ENCODE measurements at regions not wholly inside any gene's neighbourhood (a gene's known extent, or its start where the extent isn't known, plus 50 kb on each side); places are given as distances from the start of the nearest gene placed in this dataset.

- no peak overlapping the region for H3K4me3 ChIP-seq (ENCODE audit: low read length)
- DNase-seq (ENCODE audit: low read depth), result no peak
- no peak for TF ChIP-seq CTCF (conservative IDR thresholded peaks at IDR 0.05; ENCODE audit: low read length)
These were observed 1577.6 kb downstream of the EFNA5 start for GRCh38 chr5:106093134-106093533.

DNA sequence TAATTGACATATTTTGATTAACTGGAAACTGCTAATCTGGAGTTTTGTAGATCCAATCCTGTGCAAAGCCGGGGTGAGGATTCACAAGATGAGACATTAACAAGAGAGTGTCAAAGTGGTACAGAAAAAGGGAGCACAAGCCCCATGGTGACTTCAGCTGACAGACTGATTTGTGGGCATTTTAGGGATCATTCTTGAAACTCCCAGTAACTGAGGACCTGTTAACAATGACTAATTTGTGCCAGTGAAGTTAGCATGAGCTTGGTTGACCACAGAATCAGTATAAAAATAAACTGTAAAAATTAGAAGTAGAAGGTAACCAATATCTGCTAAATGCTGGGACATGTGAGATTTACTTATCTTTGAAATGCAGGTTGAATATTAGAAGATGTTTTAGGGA is 1578.3 kb downstream of the EFNA5 start:
- no peak overlapping the region for H3K4me3 ChIP-seq (ENCODE audit: low read length)
- TF ChIP-seq CTCF (conservative IDR thresholded peaks at IDR 0.05; ENCODE audit: low read length), result no peak
- no peak for DNase-seq (ENCODE audit: low read depth)

DNA sequence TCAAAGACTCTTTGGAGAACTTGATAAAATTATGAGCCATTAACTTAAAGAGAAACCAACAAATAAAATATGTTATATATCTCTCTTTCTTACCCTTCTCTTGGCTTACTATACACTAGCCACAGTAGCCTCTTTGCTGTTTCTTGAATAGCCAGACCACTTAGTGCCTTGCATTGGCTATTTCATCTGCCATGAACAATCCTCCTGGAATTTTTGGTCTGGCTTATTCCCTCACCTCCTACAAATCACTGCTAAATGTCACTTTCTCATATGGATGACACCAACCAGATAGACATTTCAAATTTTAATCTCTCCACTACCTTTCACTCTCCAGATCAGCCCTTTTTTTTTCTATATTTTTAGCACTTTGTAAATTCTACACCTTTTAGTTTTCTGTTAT is 1581.7 kb downstream of the EFNA5 start:
- DNase-seq (ENCODE audit: low read depth), result no peak
- H3K4me3 ChIP-seq (ENCODE audit: low read length), result no peak overlapping the region
- TF ChIP-seq CTCF (conservative IDR thresholded peaks at IDR 0.05; ENCODE audit: low read length), result no peak

- no peak for DNase-seq (ENCODE audit: low read depth)
- TF ChIP-seq CTCF (conservative IDR thresholded peaks at IDR 0.05; ENCODE audit: low read length), result no peak
These were observed 1582.3 kb downstream of the EFNA5 start for GRCh38 chr5:106088462-106088861.

DNA sequence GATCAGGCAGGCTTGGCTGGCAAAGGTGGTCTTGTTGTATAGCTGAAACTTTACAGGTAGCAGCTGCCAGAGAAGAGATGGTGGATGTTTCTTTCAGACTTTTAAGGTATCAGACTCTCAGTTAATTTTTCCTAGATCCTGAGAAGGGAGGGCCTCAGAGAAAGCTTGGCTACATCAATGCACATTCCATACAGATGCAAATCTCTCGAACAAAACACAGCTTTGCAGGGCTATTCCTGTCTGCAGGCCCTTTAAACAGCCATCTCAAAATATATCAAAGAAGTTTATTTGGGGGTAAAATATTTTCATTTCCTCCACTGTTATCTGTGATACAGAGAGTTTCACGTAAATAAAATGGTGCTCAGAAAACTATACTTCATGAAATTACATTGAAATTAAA is 1584.4 kb downstream of the EFNA5 start:
- no peak for DNase-seq (ENCODE audit: low read depth)
- TF ChIP-seq CTCF (conservative IDR thresholded peaks at IDR 0.05; ENCODE audit: low read length), result no peak
- H3K4me3 ChIP-seq (ENCODE audit: low read length), result no peak overlapping the region

More at GRCh38 chr5:106088462-106088861, 1582.3 kb downstream of the EFNA5 start:
- no peak overlapping the region for H3K4me3 ChIP-seq (ENCODE audit: low read length)

DNA sequence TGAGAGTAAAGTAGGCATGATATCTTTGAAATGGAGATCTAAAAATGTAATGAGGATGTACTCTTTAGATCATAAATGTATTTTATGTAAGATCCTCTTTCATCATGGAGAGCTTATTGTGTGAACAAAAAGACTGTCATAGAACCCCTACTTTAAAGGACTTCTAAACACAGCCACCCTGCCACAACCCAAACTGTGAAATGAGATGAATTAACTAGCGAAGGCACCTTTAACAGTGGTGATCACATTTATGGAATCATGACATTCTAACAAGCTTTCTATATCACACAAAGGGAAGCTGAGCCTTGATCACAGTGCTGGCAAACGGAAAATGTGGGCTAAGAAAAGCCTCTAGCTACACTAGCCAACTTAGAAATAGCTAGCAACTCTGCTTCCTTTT is 1585.2 kb downstream of the EFNA5 start:
- no peak for DNase-seq (ENCODE audit: low read depth)
- TF ChIP-seq CTCF (conservative IDR thresholded peaks at IDR 0.05; ENCODE audit: low read length), result no peak
- H3K4me3 ChIP-seq (ENCODE audit: low read length), result no peak overlapping the region

DNA sequence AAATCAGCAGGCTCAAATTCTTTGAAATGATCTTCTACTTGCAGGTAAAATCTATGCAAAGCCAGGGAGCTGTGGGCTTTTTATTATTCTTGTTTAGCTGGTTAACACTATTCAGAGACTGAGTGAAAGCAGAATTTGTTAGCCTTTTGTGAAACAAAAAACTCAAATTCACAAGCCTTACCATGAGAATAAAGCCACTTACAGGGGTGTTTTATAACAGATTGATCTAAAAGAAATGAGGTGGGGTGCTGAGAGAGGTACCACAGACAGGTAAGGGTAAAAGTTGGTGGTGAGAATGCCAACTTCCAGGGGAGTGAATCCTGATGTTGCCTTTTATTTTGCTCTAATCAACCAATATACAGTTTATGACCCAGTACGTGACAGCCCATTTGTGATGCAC is 1585.6 kb downstream of the EFNA5 start:
- TF ChIP-seq CTCF (conservative IDR thresholded peaks at IDR 0.05; ENCODE audit: low read length), result no peak
- no peak overlapping the region for H3K4me3 ChIP-seq (ENCODE audit: low read length)
- no peak for DNase-seq (ENCODE audit: low read depth)
